Left lung (tissue), 4 donors: ENCODE measurements at regions not wholly inside any gene's neighbourhood (a gene's known extent, or its start where the extent isn't known, plus 50 kb on each side); places are given as distances from the start of the nearest gene placed in this dataset.

ENCODE experiments used
- ATAC-seq: fragments of 200-7000 bp; cut with Tn5 transposase; one replicate; pipeline ENCODE4 v1.9.1; 2020; ENCODE audit warnings: moderate library complexity
- DNase-seq, 4 donors: peaks; one replicate each; pipeline ENCODE4 v3.0.0-alpha.2; 2013 to 2020
- H3K27ac ChIP-seq, 2 donors: fragments of 200-600 bp; sonication (generic) in 1 of 2; one replicate each; pipeline versions ENCODE4 v1.5.0 to v1.8.0; 2020 to 2021
- H3K27me3 ChIP-seq, 2 donors: fragments of 200-600 bp; sonication (generic) in 1 of 2; one replicate each; pipeline versions ENCODE4 v1.5.0 to v1.8.0; 2020 to 2021
- H3K36me3 ChIP-seq, 2 donors: fragments of 200-600 bp; sonication (generic) in 1 of 2; one replicate each; pipeline versions ENCODE4 v1.5.0 to v1.8.0; 2020 to 2021
- H3K4me1 ChIP-seq, 2 donors: fragments of 200-600 bp; one replicate each; pipeline ENCODE4 v1.8.0; 2021
- H3K4me3 ChIP-seq, 2 donors: fragments of 200-600 bp; sonication (generic) in 1 of 2; one replicate each; pipeline versions ENCODE4 v1.5.0 to v1.8.0; 2020 to 2021; ENCODE audit warnings: mild to moderate bottlenecking in 1 of 2
- H3K9me3 ChIP-seq, 2 donors: fragments of 200-600 bp; sonication (generic) in 1 of 2; one replicate each; pipeline versions ENCODE4 v1.5.0 to v1.8.0; 2020 to 2021
- CTCF ChIP-seq, 2 donors: fragments of 200-600 bp; sonication (generic) in 1 of 2; IDR thresholded peaks; one replicate each; pipeline versions ENCODE4 v1.5.0 to v1.8.0; 2021; ENCODE audit warnings: antibody characterized with exemption in 2 of 2
- intact Hi-C, 2 donors: fragments of 100-400 bp; cut with DNase I; formaldehyde crosslinking; loops; one replicate each; pipeline versions ENCODE4 v1.11.2 to v1.14.2; 2022
- donor health status: DM: no; HTN: yes; CAD: no.
- donor health status: DM: no; HTN: no; CAD: no.

- no peaks in the 10 kb centered on the region for H3K36me3 ChIP-seq
- H3K9me3 ChIP-seq: peaks cover 0 to 5% of the 10 kb centered on the region in 2 donors
- no peak for TF ChIP-seq CTCF (IDR thresholded peaks at IDR 0.05)
- no peaks in the 10 kb centered on the region for H3K27me3 ChIP-seq
- intact Hi-C loops: no loop called here
- DNase-seq: no peak
- no peak for ATAC-seq
- H3K4me1 ChIP-seq: no peaks in the 10 kb centered on the region
- no peak overlapping the region for H3K27ac ChIP-seq
- no peak overlapping the region for H3K4me3 ChIP-seq
Measured at GRCh38 chr2:124988111-124988510, 963.0 kb downstream of the CNTNAP5 start.

GRCh38 chr2:124988794-124989193, 963.7 kb downstream of the CNTNAP5 start:
- DNase-seq: no peak
- TF ChIP-seq CTCF (IDR thresholded peaks at IDR 0.05): no peak
- no peak for ATAC-seq
- no peaks in the 10 kb centered on the region for H3K4me1 ChIP-seq
- no peak overlapping the region for H3K4me3 ChIP-seq
- intact Hi-C loops: no loop called here
- no peaks in the 10 kb centered on the region for H3K36me3 ChIP-seq
- H3K9me3 ChIP-seq: peaks cover 0 to 5% of the 10 kb centered on the region in 2 donors
- no peak overlapping the region for H3K27ac ChIP-seq
- no peaks in the 10 kb centered on the region for H3K27me3 ChIP-seq

- Histone ChIP-seq H3K9me3 (no peaks in the 10 kb centered on the region), H3K27ac (no peak overlapping the region), H3K4me3 (no peak overlapping the region), H3K4me1 (no peaks in the 10 kb centered on the region), H3K36me3 (no peaks in the 10 kb centered on the region), H3K27me3 (no peaks in the 10 kb centered on the region)
- TF ChIP-seq CTCF (IDR thresholded peaks at IDR 0.05): no peak
- intact Hi-C loops: no loop called here
- no peak for ATAC-seq
- no peak for DNase-seq
Measured at GRCh38 chr2:124993809-124994208, 968.7 kb downstream of the CNTNAP5 start.

- intact Hi-C loops: no loop called here
- no peak for DNase-seq
- Histone ChIP-seq H3K27ac (no peak overlapping the region), H3K4me1 (no peaks in the 10 kb centered on the region), H3K9me3 (no peaks in the 10 kb centered on the region), H3K27me3 (no peaks in the 10 kb centered on the region), H3K4me3 (no peak overlapping the region), H3K36me3 (no peaks in the 10 kb centered on the region)
- ATAC-seq: no peak
- no peak for TF ChIP-seq CTCF (IDR thresholded peaks at IDR 0.05)
Measured at GRCh38 chr2:124995185-124995912, 970.3 kb downstream of the CNTNAP5 start.

- no peaks in the 10 kb centered on the region for H3K9me3 ChIP-seq
- H3K36me3 ChIP-seq: no peaks in the 10 kb centered on the region
- no peak overlapping the region for H3K4me3 ChIP-seq
- DNase-seq (no peak), ATAC-seq (no peak)
- no peak for TF ChIP-seq CTCF (IDR thresholded peaks at IDR 0.05)
- no peak overlapping the region for H3K27ac ChIP-seq
- no peaks in the 10 kb centered on the region for H3K27me3 ChIP-seq
- no peaks in the 10 kb centered on the region for H3K4me1 ChIP-seq
- intact Hi-C loops: no loop called here
Measured at GRCh38 chr2:124996406-124996805, 971.3 kb downstream of the CNTNAP5 start.
